ENCODE measurements at regions not wholly inside any gene's neighbourhood (a gene's known extent, or its start where the extent isn't known, plus 50 kb on each side); places are given as distances from the start of the nearest gene placed in this dataset.

DNA sequence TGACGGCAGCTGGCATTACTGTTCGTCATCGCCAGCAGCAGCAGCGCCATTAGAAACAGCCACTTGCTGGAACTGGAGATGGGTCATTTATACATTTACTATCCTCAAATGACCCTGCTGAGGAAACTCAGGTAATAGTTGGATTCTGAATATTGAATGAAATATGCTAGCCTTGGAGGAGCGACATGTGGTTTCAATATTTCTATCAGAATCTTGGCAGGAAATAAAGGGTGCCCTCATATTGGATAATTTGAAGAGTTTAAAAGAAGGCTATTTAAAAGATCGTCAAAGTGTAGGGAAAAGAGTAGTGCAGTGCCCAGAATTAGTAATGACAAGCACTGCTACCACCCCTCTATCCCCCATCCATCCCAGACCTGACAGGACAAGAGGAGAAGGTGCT is 109.6 kb upstream of the CPM start:
- H3K4ac ChIP-seq (ENCODE audit: low read depth, low read length), result no peak overlapping the region
- H3K23me2 ChIP-seq (ENCODE audit: insufficient read length, low read depth, low read length, poor library complexity, severe bottlenecking), result no peaks in the 10 kb centered on the region
- Mint-ChIP-seq H3K27me3 (ENCODE audit: low read depth) (no peaks in the 10 kb centered on the region), H3K4me1 (peaks cover 22 to 29% of the 10 kb centered on the region in 2 experiments), H3K4me3 (no peak overlapping the region), H3K36me3 (ENCODE audit: insufficient read depth in 1 of 3, low read depth in 3 of 3) (no peaks in the 10 kb centered on the region), H3K27ac (0 out of 7 replicates have a peak overlapping the region, but pooled peaks of 1 of the 3 experiments have one; percentile 58), H3K9me3 (no peaks in the 10 kb centered on the region)
- no peak overlapping the region for H2AFZ ChIP-seq (ENCODE audit: low read length)
- H3K9me3 ChIP-seq (ENCODE audit: control insufficient read depth, low read depth, low read length), result no peaks in the 10 kb centered on the region
- no peak overlapping the region for H2BK20ac ChIP-seq (ENCODE audit: low read depth, low read length, poor library complexity, severe bottlenecking)
- no CpG with 5 or more reads among the region's 6 CpGs for WGBS (ENCODE audit: extremely low coverage, insufficient read length, low lambda C conversion rate)
- peaks cover 2% of the 10 kb centered on the region; the same call in 1 of the 2 replicates for H3K4me1 ChIP-seq (ENCODE audit: insufficient read depth, low read length)
- H3K79me1 ChIP-seq (ENCODE audit: insufficient read depth, low read depth, low read length, poor library complexity, severe bottlenecking), result no peaks in the 10 kb centered on the region
- no peak overlapping the region for H4K91ac ChIP-seq (ENCODE audit: insufficient read length, low read depth, low read length)
- H4K5ac ChIP-seq (ENCODE audit: insufficient read length, low read depth, low read length), result no peak overlapping the region
- H3K9ac ChIP-seq (ENCODE audit: extremely low read depth, insufficient read length, low read length), result no peak overlapping the region
- H3K4me2 ChIP-seq (ENCODE audit: insufficient read depth, insufficient read length, low read length), result no peak overlapping the region
- no peak overlapping the region for H3K18ac ChIP-seq (ENCODE audit: insufficient read length, low read depth, low read length)
- H2AK5ac ChIP-seq (ENCODE audit: insufficient read length, low read length), result no peak overlapping the region
- H3K27me3 ChIP-seq (ENCODE audit: insufficient read depth, low read length), result no peaks in the 10 kb centered on the region
- no peaks in the 10 kb centered on the region for H4K20me1 ChIP-seq (ENCODE audit: control insufficient read depth, insufficient read depth, insufficient read length)
- H3K14ac ChIP-seq (ENCODE audit: insufficient read depth, low read length), result no peak overlapping the region
- no peak overlapping the region for H2BK12ac ChIP-seq (ENCODE audit: insufficient read length, low read depth, low read length)
- no peak overlapping the region for H3K56ac ChIP-seq (ENCODE audit: insufficient read length, low read depth, low read length)
- H2BK120ac ChIP-seq (ENCODE audit: low read depth, low read length, poor library complexity, severe bottlenecking), result no peak overlapping the region
- no peak overlapping the region for H3T11ph ChIP-seq (ENCODE audit: low read length)
- no peaks in the 10 kb centered on the region for H3K79me2 ChIP-seq (ENCODE audit: insufficient read depth, low read length)
- no peak overlapping the region for H4K8ac ChIP-seq (replicated peaks; ENCODE audit: insufficient read length, low read depth, low read length)
- H3K23ac ChIP-seq (ENCODE audit: insufficient read length, low read depth, low read length), result no peak overlapping the region
- no peak overlapping the region for H3K27ac ChIP-seq (ENCODE audit: insufficient read length, low read depth, low read length)
- no peak for TF ChIP-seq CTCF (conservative IDR thresholded peaks at IDR 0.05)
- H2BK15ac ChIP-seq (ENCODE audit: low read depth, low read length), result no peak overlapping the region
- no peak overlapping the region for H2BK5ac ChIP-seq (ENCODE audit: insufficient read length, low read length)
- no peak for DNase-seq
